IMR-90 (cell line): ENCODE measurements at regions not wholly inside any gene's neighbourhood (a gene's known extent, or its start where the extent isn't known, plus 50 kb on each side); places are given as distances from the start of the nearest gene placed in this dataset.

Experiments used
- ATAC-seq: fragments of 200-7000 bp; cut with Tn5 transposase; 2 replicates; pipeline ENCODE4 v1.9.1; 2020; ENCODE audit warnings: low read depth, mild to moderate bottlenecking, moderate library complexity
- BruUV-seq: library from RNA; stranded (reverse); fragments of 400-500 nt; replicated peaks from 2 replicates; lab custom pipeline; 2021; lab: Mats Ljungman, UMichigan
- CTCF ChIA-PET: fragments of 300-600 bp; formaldehyde crosslinking; extraction: SDS; loops from one replicate; lab custom pipeline; 2021; ENCODE audit warnings: antibody characterized with exemption; lab: Yijun Ruan, JAX
- POLR2A ChIA-PET: fragments of 300-600 bp; sonication (Branson Sonifier 250); formaldehyde crosslinking; loops from one replicate; lab custom pipeline; 2022; ENCODE audit warnings: antibody characterized with exemption; ENCODE audit not compliant: unreplicated experiment; lab: Charles Lee
- DNase-seq: peaks from one replicate; pipeline ENCODE4 v3.0.0; 2013
- H2AFZ ChIP-seq: replicated peaks from 2 replicates; pipeline ENCODE3; 2013; ENCODE audit warnings: low read length, mild to moderate bottlenecking; ENCODE audit not compliant: poor library complexity
- H2AK5ac ChIP-seq: 2 replicates; pipeline ENCODE4 v1.6.1; 2013; ENCODE audit warnings: low read depth, low read length, inconsistent platforms
- H2AK9ac ChIP-seq: replicated peaks from 2 replicates; pipeline ENCODE3; 2013; ENCODE audit warnings: mild to moderate bottlenecking, low read depth, low read length, moderate library complexity; ENCODE audit not compliant: poor library complexity
- H2BK120ac ChIP-seq: 2 replicates; pipeline ENCODE4 v1.6.1; 2013; ENCODE audit warnings: low read depth, low read length, inconsistent platforms
- H2BK15ac ChIP-seq: 3 replicates; pipeline ENCODE4 v1.6.1; 2013; ENCODE audit warnings: low read depth, low read length, inconsistent platforms
- H2BK20ac ChIP-seq: 2 replicates; pipeline ENCODE4 v1.6.1; 2013; ENCODE audit warnings: low read depth, mild to moderate bottlenecking, inconsistent platforms, low read length, moderate library complexity
- H2BK5ac ChIP-seq: 2 replicates; pipeline ENCODE4 v1.6.1; 2013; ENCODE audit warnings: mild to moderate bottlenecking, low read depth, low read length, inconsistent platforms; ENCODE audit not compliant: poor library complexity, severe bottlenecking
- H3K14ac ChIP-seq: replicated peaks from 2 replicates; pipeline ENCODE4 v1.6.1; 2013; ENCODE audit warnings: low read depth, low read length, inconsistent platforms
- H3K18ac ChIP-seq: 2 replicates; pipeline ENCODE4 v1.6.1; 2013; ENCODE audit warnings: low read depth, low read length, control low read depth
- H3K23ac ChIP-seq: 2 replicates; pipeline ENCODE4 v1.6.1; 2013; ENCODE audit warnings: low read depth, low read length, inconsistent platforms
- H3K27ac ChIP-seq: 2 replicates; pipeline ENCODE4 v1.5.1; 2013; ENCODE audit warnings: mild to moderate bottlenecking, control low read depth, low read length; ENCODE audit not compliant: insufficient read depth
- H3K27me3 ChIP-seq: 2 replicates; pipeline ENCODE4 v1.6.1; 2013; ENCODE audit warnings: low read length; ENCODE audit not compliant: control insufficient read depth, insufficient read depth
- H3K36me3 ChIP-seq: 2 replicates; pipeline ENCODE4 v1.6.1; 2013; ENCODE audit warnings: low read length, mixed read lengths; ENCODE audit not compliant: control insufficient read depth, insufficient read depth
- H3K4ac ChIP-seq: 2 replicates; pipeline ENCODE4 v1.6.1; 2013; ENCODE audit warnings: low read depth, low read length, inconsistent platforms
- H3K4me1 ChIP-seq: 2 replicates; pipeline ENCODE4 v1.6.1; 2013; ENCODE audit warnings: low read length, mixed read lengths; ENCODE audit not compliant: control insufficient read depth, insufficient read depth
- H3K4me2 ChIP-seq: 2 replicates; pipeline ENCODE4 v1.6.1; 2013; ENCODE audit warnings: low read depth, mild to moderate bottlenecking, control low read depth, low read length, moderate library complexity
- H3K4me3 ChIP-seq: 2 replicates; pipeline ENCODE4 v1.5.1; 2013; ENCODE audit warnings: low read depth, mild to moderate bottlenecking, control low read depth, low read length, moderate library complexity; ENCODE audit not compliant: insufficient read depth
- H3K56ac ChIP-seq: 2 replicates; pipeline ENCODE4 v1.6.1; 2013; ENCODE audit warnings: low read length, inconsistent platforms; ENCODE audit not compliant: insufficient read depth; ENCODE audit errors: extremely low read depth
- H3K79me1 ChIP-seq, 2 experiments: 2 replicates each; pipeline ENCODE4 v1.6.1; 2013; ENCODE audit warnings: low read length in 2 of 2, inconsistent platforms in 1 of 2, low read depth in 1 of 2
- H3K9ac ChIP-seq: 2 replicates; pipeline ENCODE4 v1.6.1; 2013; ENCODE audit warnings: low read depth, low read length, control low read depth
- H3K9me1 ChIP-seq: 2 replicates; pipeline ENCODE4 v1.6.1; 2013; ENCODE audit warnings: low read length, inconsistent platforms; ENCODE audit not compliant: insufficient read depth
- H3K9me3 ChIP-seq: 2 replicates; pipeline ENCODE4 v1.6.1; 2013; ENCODE audit warnings: low read length; ENCODE audit not compliant: control insufficient read depth, insufficient read depth
- H4K20me1 ChIP-seq: 2 replicates; pipeline ENCODE4 v1.6.1; 2013; ENCODE audit warnings: low read length, inconsistent platforms; ENCODE audit not compliant: insufficient read depth
- H4K5ac ChIP-seq: 2 replicates; pipeline ENCODE4 v1.6.1; 2013; ENCODE audit warnings: mild to moderate bottlenecking, low read depth, low read length, control low read depth
- H4K8ac ChIP-seq, 2 experiments: 2 replicates each; pipeline ENCODE4 v1.6.1; 2013; ENCODE audit warnings: low read depth in 2 of 2, low read length in 2 of 2, control low read depth in 1 of 2, inconsistent platforms in 1 of 2
- H4K91ac ChIP-seq: 2 replicates; pipeline ENCODE4 v1.6.1; 2013; ENCODE audit warnings: low read depth, low read length, inconsistent platforms; ENCODE audit not compliant: insufficient read depth
- CEBPB ChIP-seq: IDR thresholded peaks from 2 replicates; pipeline ENCODE4 v1.6.1; 2012; ENCODE audit warnings: low read depth, low read length, improper control_type of control experiment
- CHD1 ChIP-seq: IDR thresholded peaks from 2 replicates; pipeline ENCODE4 v1.6.1; 2012; ENCODE audit warnings: low read depth, low read length, improper control_type of control experiment
- RAD21 ChIP-seq: IDR thresholded peaks from 2 replicates; pipeline ENCODE4 v1.6.1; 2012; ENCODE audit warnings: low read length, improper control_type of control experiment
- RFX5 ChIP-seq: IDR thresholded peaks from 2 replicates; pipeline ENCODE4 v1.8.0; 2012; ENCODE audit warnings: low read depth, mild to moderate bottlenecking, low read length, moderate library complexity
- SMC3 ChIP-seq: fragments of 150-350 bp; IDR thresholded peaks from 2 replicates; pipeline ENCODE4 v1.6.1; 2016; ENCODE audit warnings: low read depth, mild to moderate bottlenecking, antibody characterized with exemption, low read length, moderate library complexity
- WGBS, 2 experiments: methylation state at CpG; one replicate each; pipeline versions ENCODE4 v1.1.5 to v1.1.7; 2013; ENCODE audit warnings: missing lambda C conversion rate in 2 of 2; ENCODE audit not compliant: insufficient read length in 1 of 2; ENCODE audit errors: extremely low coverage in 2 of 2; 5-methylcytosine and 5-hydroxymethylcytosine counted together
- dilution Hi-C: fragments of 300-500 bp; cut with HindIII; formaldehyde crosslinking; loops from one replicate; pipeline ENCODE4 v1.14.3; 2018; ENCODE audit warnings: low sequenced_read_pairs; ENCODE audit not compliant: unreplicated experiment
- in situ Hi-C: fragments of 300-500 bp; cut with MboI; formaldehyde crosslinking; loops from 3 replicates; pipeline ENCODE4 v1.14.3; 2019; ENCODE audit warnings: low sequenced_read_pairs, inconsistent platforms, mixed read lengths
- intact Hi-C: fragments of 100-400 bp; cut with micrococcal nuclease; formaldehyde crosslinking; loops from 2 replicates; pipeline ENCODE4 v1.10.0; 2022

DNA sequence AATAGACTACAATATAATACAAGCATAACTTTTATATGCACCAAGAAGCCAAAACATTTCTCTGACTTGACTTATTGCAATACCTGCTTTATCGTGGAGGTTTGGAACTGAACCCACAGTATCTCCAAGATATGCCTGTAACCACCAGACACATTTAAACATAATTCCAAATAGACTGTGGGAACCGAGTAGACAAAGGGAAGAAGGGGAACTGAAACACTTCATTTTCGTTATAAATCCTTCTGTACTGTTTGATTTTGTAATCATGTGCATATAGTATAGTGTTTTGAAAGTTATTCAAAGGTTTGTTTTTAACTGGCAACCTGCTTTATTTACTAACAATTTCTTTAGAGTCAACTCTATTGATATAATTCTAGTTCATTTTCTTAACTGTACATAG lies 154.9 kb upstream of the BEND6 start:
- no TSS peak for BruUV-seq
- H4K91ac ChIP-seq: no peak overlapping the region
- no peak overlapping the region for H2AFZ ChIP-seq
- H3K27ac ChIP-seq: no peak overlapping the region
- H3K79me1 ChIP-seq: peaks cover 17 to 73% of the 10 kb centered on the region in 2 experiments; a peak in 3 of 4 replicates
- H3K27me3 ChIP-seq: no peaks in the 10 kb centered on the region
- H2BK120ac ChIP-seq: no peak overlapping the region
- no peak overlapping the region for H2BK5ac ChIP-seq
- intact Hi-C loops (loop anchor here (5.0 kb wide), 1 partner anchor 42 kb away; no protein-coding TSS in a partner anchor), in situ Hi-C loops (no loop called here), dilution Hi-C loops (no loop called here)
- H4K8ac ChIP-seq: no peak overlapping the region
- H2AK9ac ChIP-seq: no peak overlapping the region
- H3K23ac ChIP-seq: peak overlapping the region; percentile 83; the same call in 1 of the 2 replicates
- ATAC-seq: no peak
- no peak for TF ChIP-seq SMC3
- TF ChIP-seq RFX5: no peak
- no peak for TF ChIP-seq CHD1
- TF ChIP-seq RAD21: no peak
- no peak for TF ChIP-seq CEBPB
- no peak overlapping the region for H3K18ac ChIP-seq
- no peak overlapping the region for H3K4me2 ChIP-seq
- no peak for DNase-seq
- WGBS, 2 experiments: no CpG with 5 or more reads among the region's 3 CpGs
- H2AK5ac ChIP-seq: no peak overlapping the region
- ChIA-PET CTCF (no interaction called here), POLR2A (no interaction called here)
- no peak overlapping the region for H3K9ac ChIP-seq
- no peak overlapping the region for H4K5ac ChIP-seq
- no peak overlapping the region for H3K14ac ChIP-seq
- H2BK20ac ChIP-seq: no peak overlapping the region
- no peak overlapping the region for H3K56ac ChIP-seq
- peaks cover 17% of the 10 kb centered on the region for H3K4me1 ChIP-seq
- peaks cover 68% of the 10 kb centered on the region for H4K20me1 ChIP-seq
- H3K4me3 ChIP-seq: no peak overlapping the region
- no peak overlapping the region for H3K4ac ChIP-seq
- H3K9me3 ChIP-seq: no peaks in the 10 kb centered on the region
- no peak overlapping the region for H2BK15ac ChIP-seq
- H3K36me3 ChIP-seq: no peaks in the 10 kb centered on the region
- peaks cover 10% of the 10 kb centered on the region; the same call in 1 of the 2 replicates for H3K9me1 ChIP-seq
